Neural cell (in vitro differentiated cells): ENCODE measurements at regions not wholly inside any gene's neighbourhood (a gene's known extent, or its start where the extent isn't known, plus 50 kb on each side); places are given as distances from the start of the nearest gene placed in this dataset.
"Not testable (repeated sequence)": the region's sequence is repeated elsewhere in the genome, so short reads cannot be mapped to it uniquely, and the experiment has no call there.

Source experiments
- H2AFZ ChIP-seq: fragments of 200-600, 300-800 bp; sonication (generic), shearing (Covaris generic); 2 replicates; pipeline ENCODE4 v1.6.0; 2014; ENCODE audit warnings: low read depth, mild to moderate bottlenecking, antibody characterized with exemption, low read length, moderate library complexity
- H3F3A ChIP-seq: fragments of 200-600 bp; shearing (Covaris generic); 2 replicates; pipeline ENCODE4 v1.6.1; 2016; ENCODE audit warnings: mild to moderate bottlenecking, moderate library complexity, mixed read lengths, antibody characterized with exemption, low read length; ENCODE audit not compliant: insufficient read depth, poor library complexity, severe bottlenecking
- H3K27ac ChIP-seq: fragments of 200-600, 300-800 bp; sonication (generic), shearing (Covaris generic); 2 replicates; pipeline ENCODE4 v1.5.1; 2014; ENCODE audit warnings: mild to moderate bottlenecking, low read length, moderate library complexity
- H3K27me3 ChIP-seq: fragments of 300-800, 200-600 bp; sonication (generic), shearing (Covaris generic); 2 replicates; pipeline ENCODE4 v1.6.0; 2014; ENCODE audit warnings: mild to moderate bottlenecking, low read depth, low read length, moderate library complexity; ENCODE audit not compliant: insufficient read depth
- H3K36me3 ChIP-seq: fragments of 300-800, 200-600 bp; sonication (generic), shearing (Covaris generic); 2 replicates; pipeline ENCODE4 v1.5.1; 2014; ENCODE audit warnings: mild to moderate bottlenecking, antibody characterized with exemption, low read length, moderate library complexity; ENCODE audit not compliant: insufficient read depth
- H3K4me2 ChIP-seq: fragments of 300-800, 200-600 bp; sonication (generic), shearing (Covaris generic); 2 replicates; pipeline ENCODE4 v1.6.0; 2014; ENCODE audit warnings: mild to moderate bottlenecking, low read length
- H3K4me3 ChIP-seq: fragments of 300-800, 200-600 bp; sonication (generic), shearing (Covaris generic); 2 replicates; pipeline ENCODE4 v1.5.1; 2014; ENCODE audit warnings: mild to moderate bottlenecking, low read length, moderate library complexity
- H3K79me2 ChIP-seq: fragments of 200-600 bp; shearing (Covaris generic); replicated peaks from 2 replicates; pipeline ENCODE4 v1.6.0; 2014; ENCODE audit warnings: mild to moderate bottlenecking, low read length, moderate library complexity; ENCODE audit not compliant: insufficient read depth
- H3K9ac ChIP-seq: fragments of 300-800, 200-600 bp; sonication (generic), shearing (Covaris generic); 2 replicates; pipeline ENCODE4 v1.6.1; 2016; ENCODE audit warnings: mild to moderate bottlenecking, low read length, mixed read lengths
- H3K9me2 ChIP-seq: fragments of 200-600 bp; shearing (Covaris generic); 2 replicates; pipeline ENCODE4 v1.6.1; 2016; ENCODE audit warnings: mild to moderate bottlenecking, low read length, mixed read lengths; ENCODE audit not compliant: insufficient read depth
- H3K9me3 ChIP-seq: fragments of 200-600, 300-800 bp; sonication (generic), shearing (Covaris generic); 2 replicates; pipeline ENCODE4 v1.6.1; 2016; ENCODE audit warnings: mild to moderate bottlenecking, mixed run types, low read length, moderate library complexity, mixed read lengths
- H4K20me1 ChIP-seq: fragments of 200-600 bp; shearing (Covaris generic); 2 replicates; pipeline ENCODE4 v1.6.1; 2016; ENCODE audit warnings: mild to moderate bottlenecking, mixed run types; ENCODE audit not compliant: insufficient read depth
- CTCF ChIP-seq: fragments of 450-650 bp; IDR thresholded peaks from 2 replicates; pipeline ENCODE4 v1.5.1; 2014; ENCODE audit warnings: antibody characterized with exemption, mild to moderate bottlenecking, moderate library complexity; ENCODE audit not compliant: poor library complexity, severe bottlenecking
- EP300 ChIP-seq: fragments of 450-650 bp; conservative IDR thresholded peaks from 2 replicates; pipeline ENCODE4 v1.6.1; 2014; ENCODE audit warnings: antibody characterized with exemption, mild to moderate bottlenecking, moderate library complexity; ENCODE audit not compliant: poor library complexity, severe bottlenecking
- EZH2 ChIP-seq: fragments of 200-600, 300-800 bp; shearing (Covaris generic), sonication (generic); IDR thresholded peaks from 2 replicates; pipeline ENCODE4 v1.6.1; 2014; ENCODE audit warnings: antibody characterized with exemption, low read length, borderline replicate concordance, mild to moderate bottlenecking; ENCODE audit not compliant: insufficient read depth, poor library complexity, severe bottlenecking
- MXI1 ChIP-seq: fragments of 450-650 bp; conservative IDR thresholded peaks from 2 replicates; pipeline ENCODE4 v1.6.1; 2014; ENCODE audit warnings: antibody characterized with exemption, mild to moderate bottlenecking; ENCODE audit not compliant: poor library complexity, severe bottlenecking
- POLR2AphosphoS5 ChIP-seq: IDR thresholded peaks from 2 replicates; pipeline ENCODE4 v1.6.1; 2012
- RAD21 ChIP-seq: fragments of 450-650 bp; conservative IDR thresholded peaks from 2 replicates; pipeline ENCODE4 v1.6.1; 2014; ENCODE audit warnings: antibody characterized with exemption, mild to moderate bottlenecking, moderate library complexity
- SMC3 ChIP-seq: fragments of 450-650 bp; conservative IDR thresholded peaks from 2 replicates; pipeline ENCODE4 v1.6.1; 2014; ENCODE audit warnings: antibody characterized with exemption, mild to moderate bottlenecking, moderate library complexity; ENCODE audit not compliant: poor library complexity
- TAF1 ChIP-seq: IDR thresholded peaks from 2 replicates; pipeline ENCODE4 v1.6.1; 2012; ENCODE audit warnings: low read depth
- TF ChIP-seq, protein P1 (sequence below): IDR thresholded peaks from 2 replicates; pipeline ENCODE4 v1.6.1; 2012; ENCODE audit warnings: borderline replicate concordance

DNA sequence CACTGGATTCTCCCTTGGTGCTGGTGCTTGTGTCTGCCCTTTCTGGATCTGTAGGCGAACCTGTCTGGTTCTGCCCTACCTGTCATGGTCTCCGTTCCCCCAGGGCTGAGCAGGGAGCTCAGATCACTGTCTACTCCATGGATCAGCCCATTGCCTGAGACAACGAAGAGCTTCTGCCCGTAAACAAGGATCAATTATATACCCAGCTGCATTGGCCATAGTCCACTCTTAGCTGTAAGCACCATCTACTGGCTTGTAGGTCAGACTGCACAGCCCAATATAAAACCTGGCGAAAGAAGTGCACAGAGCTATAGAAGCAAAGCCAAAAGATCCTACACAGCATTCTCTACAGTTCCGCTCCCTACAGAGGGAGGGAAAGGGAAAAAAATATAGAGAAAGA, 181.5 kb upstream of the RPS23 start:
- no peaks in the 10 kb centered on the region for H3K79me2 ChIP-seq
- no peak overlapping the region for H3K4me2 ChIP-seq
- H3K4me3 ChIP-seq, result no peak overlapping the region
- H3K27ac ChIP-seq, result no peak overlapping the region
- TF ChIP-seq, protein P1, sequence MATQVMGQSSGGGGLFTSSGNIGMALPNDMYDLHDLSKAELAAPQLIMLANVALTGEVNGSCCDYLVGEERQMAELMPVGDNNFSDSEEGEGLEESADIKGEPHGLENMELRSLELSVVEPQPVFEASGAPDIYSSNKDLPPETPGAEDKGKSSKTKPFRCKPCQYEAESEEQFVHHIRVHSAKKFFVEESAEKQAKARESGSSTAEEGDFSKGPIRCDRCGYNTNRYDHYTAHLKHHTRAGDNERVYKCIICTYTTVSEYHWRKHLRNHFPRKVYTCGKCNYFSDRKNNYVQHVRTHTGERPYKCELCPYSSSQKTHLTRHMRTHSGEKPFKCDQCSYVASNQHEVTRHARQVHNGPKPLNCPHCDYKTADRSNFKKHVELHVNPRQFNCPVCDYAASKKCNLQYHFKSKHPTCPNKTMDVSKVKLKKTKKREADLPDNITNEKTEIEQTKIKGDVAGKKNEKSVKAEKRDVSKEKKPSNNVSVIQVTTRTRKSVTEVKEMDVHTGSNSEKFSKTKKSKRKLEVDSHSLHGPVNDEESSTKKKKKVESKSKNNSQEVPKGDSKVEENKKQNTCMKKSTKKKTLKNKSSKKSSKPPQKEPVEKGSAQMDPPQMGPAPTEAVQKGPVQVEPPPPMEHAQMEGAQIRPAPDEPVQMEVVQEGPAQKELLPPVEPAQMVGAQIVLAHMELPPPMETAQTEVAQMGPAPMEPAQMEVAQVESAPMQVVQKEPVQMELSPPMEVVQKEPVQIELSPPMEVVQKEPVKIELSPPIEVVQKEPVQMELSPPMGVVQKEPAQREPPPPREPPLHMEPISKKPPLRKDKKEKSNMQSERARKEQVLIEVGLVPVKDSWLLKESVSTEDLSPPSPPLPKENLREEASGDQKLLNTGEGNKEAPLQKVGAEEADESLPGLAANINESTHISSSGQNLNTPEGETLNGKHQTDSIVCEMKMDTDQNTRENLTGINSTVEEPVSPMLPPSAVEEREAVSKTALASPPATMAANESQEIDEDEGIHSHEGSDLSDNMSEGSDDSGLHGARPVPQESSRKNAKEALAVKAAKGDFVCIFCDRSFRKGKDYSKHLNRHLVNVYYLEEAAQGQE, result no peak
- TF ChIP-seq TAF1 (no peak), RAD21 (no peak), EP300 (no peak), CTCF (no peak), MXI1 (no peak), SMC3 (no peak), POLR2AphosphoS5 (no peak), EZH2 (no peak)
- no peaks in the 10 kb centered on the region for H3K9me2 ChIP-seq
- H3K27me3 ChIP-seq, result no peaks in the 10 kb centered on the region
- no peak overlapping the region for H3K9ac ChIP-seq
- H3F3A ChIP-seq, result no peaks in the 10 kb centered on the region
- H2AFZ ChIP-seq, result no peak overlapping the region
- H4K20me1 ChIP-seq, result no peaks in the 10 kb centered on the region
- H3K36me3 ChIP-seq, result no peaks in the 10 kb centered on the region
- no peaks in the 10 kb centered on the region for H3K9me3 ChIP-seq

DNA sequence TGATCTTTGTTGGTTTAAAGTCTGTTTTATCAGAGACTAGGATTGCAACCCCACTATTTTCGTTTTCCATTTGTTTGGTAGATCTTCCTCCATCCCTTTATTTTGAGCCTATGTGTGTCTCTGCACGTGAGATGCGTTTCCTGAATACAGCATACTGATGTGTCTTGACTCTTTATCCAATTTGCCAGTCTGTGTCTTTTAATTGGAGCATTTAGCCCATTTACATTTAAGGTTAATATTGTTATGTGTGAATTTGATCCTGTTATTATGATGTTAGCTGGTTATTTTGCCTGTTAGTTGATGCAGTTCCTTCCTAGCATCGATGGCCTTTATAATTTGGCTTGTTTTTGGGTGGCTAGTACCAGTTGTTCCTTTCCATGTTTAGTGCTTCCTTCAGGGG, 177.2 kb upstream of the RPS23 start:
- H3K27ac ChIP-seq, H3K4me3 ChIP-seq, H3K36me3 ChIP-seq, H2AFZ ChIP-seq, H3K9ac ChIP-seq, H3K9me2 ChIP-seq, H3F3A ChIP-seq, H3K9me3 ChIP-seq, H4K20me1 ChIP-seq, H3K4me2 ChIP-seq, H3K79me2 ChIP-seq, H3K27me3 ChIP-seq: not testable (repeated sequence)

DNA sequence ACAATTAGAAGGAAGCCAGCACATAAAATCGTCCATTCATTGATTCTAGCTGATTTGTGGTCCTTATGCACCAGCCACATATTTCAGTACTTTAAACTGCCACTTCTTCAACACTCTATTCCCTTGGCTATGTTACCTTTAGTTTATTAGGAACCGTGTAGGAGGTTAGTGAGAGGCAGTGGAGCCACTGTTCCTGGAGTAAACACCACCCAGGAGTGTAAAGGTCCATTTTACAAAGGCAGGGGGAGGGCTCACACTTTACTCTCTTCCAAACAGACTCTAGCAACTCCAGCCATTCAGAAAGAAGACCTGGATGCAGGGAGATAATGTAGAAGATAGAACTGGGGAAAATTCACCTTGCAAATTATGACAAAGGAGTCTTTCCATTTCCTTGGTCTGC, 170.2 kb upstream of the RPS23 start:
- no peaks in the 10 kb centered on the region for H3K27me3 ChIP-seq
- H3K9me3 ChIP-seq, result no peaks in the 10 kb centered on the region
- no peak overlapping the region for H3K4me2 ChIP-seq
- H3F3A ChIP-seq, result no peaks in the 10 kb centered on the region
- H4K20me1 ChIP-seq, result no peaks in the 10 kb centered on the region
- H3K36me3 ChIP-seq, result no peaks in the 10 kb centered on the region
- no peak overlapping the region for H3K27ac ChIP-seq
- no peak overlapping the region for H3K4me3 ChIP-seq
- H3K9me2 ChIP-seq, result no peaks in the 10 kb centered on the region
- no peak overlapping the region for H2AFZ ChIP-seq
- no peak overlapping the region for H3K9ac ChIP-seq
- no peak for TF ChIP-seq RAD21
- no peaks in the 10 kb centered on the region for H3K79me2 ChIP-seq
